ENCODE measurements at regions not wholly inside any gene's neighbourhood (a gene's known extent, or its start where the extent isn't known, plus 50 kb on each side); places are given as distances from the start of the nearest gene placed in this dataset.

GRCh38 chr1:58047265-58047858 lies 499.2 kb downstream of the OMA1 start:
- Histone ChIP-seq H3K36me3 (replicated peaks; ENCODE audit: low read depth, low read length) (no peaks in the 10 kb centered on the region), H3K4me2 (ENCODE audit: low read length) (no peak overlapping the region), H3K79me2 (ENCODE audit: low read length) (no peaks in the 10 kb centered on the region), H4K20me1 (ENCODE audit: insufficient read depth, low read length) (no peaks in the 10 kb centered on the region), H3K9me3 (ENCODE audit: insufficient read depth, low read length) (no peaks in the 10 kb centered on the region), H3K27ac (ENCODE audit: low read length) (no peak overlapping the region), H3K4me3 (ENCODE audit: low read length) (no peak overlapping the region), H2AFZ (ENCODE audit: low read depth, low read length) (no peak overlapping the region), H3K27me3 (ENCODE audit: low read depth, low read length) (no peaks in the 10 kb centered on the region), H3K4me1 (ENCODE audit: low read length) (no peaks in the 10 kb centered on the region), H3K9ac (ENCODE audit: low read length) (no peak overlapping the region)
- TF ChIP-seq EZH2phosphoT487 (IDR thresholded peaks at IDR 0.05; ENCODE audit: low read depth) (no peak), CTCF (IDR thresholded peaks at IDR 0.05; ENCODE audit: low read depth, low read length) (peak; percentile 63)

- Histone ChIP-seq H4K20me1 (ENCODE audit: insufficient read depth, low read length) (no peaks in the 10 kb centered on the region), H3K36me3 (replicated peaks; ENCODE audit: low read depth, low read length) (no peaks in the 10 kb centered on the region)
- TF ChIP-seq EZH2phosphoT487 (IDR thresholded peaks at IDR 0.05; ENCODE audit: low read depth) (no peak), CTCF (IDR thresholded peaks at IDR 0.05; ENCODE audit: low read depth, low read length) (no peak)
Measured at GRCh38 chr1:58045094-58045705, 501.3 kb downstream of the OMA1 start.

GRCh38 chr1:58041621-58042020 lies 504.9 kb downstream of the OMA1 start:
- Histone ChIP-seq H4K20me1 (ENCODE audit: insufficient read depth, low read length) (no peaks in the 10 kb centered on the region), H3K4me3 (ENCODE audit: low read length) (no peak overlapping the region), H3K27me3 (ENCODE audit: low read depth, low read length) (0 out of 2 replicates have a peak, but pooled peaks cover 4% of the 10 kb centered on the region), H3K9ac (ENCODE audit: low read length) (no peak overlapping the region), H3K4me2 (ENCODE audit: low read length) (no peak overlapping the region), H2AFZ (ENCODE audit: low read depth, low read length) (no peak overlapping the region), H3K4me1 (ENCODE audit: low read length) (peaks cover 5% of the 10 kb centered on the region; the same call in 1 of the 2 replicates), H3K9me3 (ENCODE audit: insufficient read depth, low read length) (no peaks in the 10 kb centered on the region), H3K79me2 (ENCODE audit: low read length) (no peaks in the 10 kb centered on the region), H3K36me3 (replicated peaks; ENCODE audit: low read depth, low read length) (no peaks in the 10 kb centered on the region), H3K27ac (ENCODE audit: low read length) (no peak overlapping the region)
- TF ChIP-seq CTCF (IDR thresholded peaks at IDR 0.05; ENCODE audit: low read depth, low read length) = no peak
- no peak for TF ChIP-seq EZH2phosphoT487 (IDR thresholded peaks at IDR 0.05; ENCODE audit: low read depth)

More at GRCh38 chr1:58045094-58045705, 501.3 kb downstream of the OMA1 start:
- no peak overlapping the region for H3K4me2 ChIP-seq (ENCODE audit: low read length)
- no peak overlapping the region for H3K27ac ChIP-seq (ENCODE audit: low read length)
- H3K4me3 ChIP-seq (ENCODE audit: low read length) = no peak overlapping the region
- no peak overlapping the region for H3K9ac ChIP-seq (ENCODE audit: low read length)
- H3K9me3 ChIP-seq (ENCODE audit: insufficient read depth, low read length) = no peaks in the 10 kb centered on the region
- no peaks in the 10 kb centered on the region for H3K4me1 ChIP-seq (ENCODE audit: low read length)
- no peaks in the 10 kb centered on the region for H3K27me3 ChIP-seq (ENCODE audit: low read depth, low read length)
- no peaks in the 10 kb centered on the region for H3K79me2 ChIP-seq (ENCODE audit: low read length)
- no peak overlapping the region for H2AFZ ChIP-seq (ENCODE audit: low read depth, low read length)

- TF ChIP-seq EZH2phosphoT487 (IDR thresholded peaks at IDR 0.05; ENCODE audit: low read depth) = no peak
- no peak for TF ChIP-seq CTCF (IDR thresholded peaks at IDR 0.05; ENCODE audit: low read depth, low read length)
- Histone ChIP-seq H3K4me1 (ENCODE audit: low read length) (peaks cover 5% of the 10 kb centered on the region; the same call in 1 of the 2 replicates), H3K9ac (ENCODE audit: low read length) (no peak overlapping the region), H3K4me2 (ENCODE audit: low read length) (no peak overlapping the region), H2AFZ (ENCODE audit: low read depth, low read length) (no peak overlapping the region), H3K9me3 (ENCODE audit: insufficient read depth, low read length) (no peaks in the 10 kb centered on the region), H3K36me3 (replicated peaks; ENCODE audit: low read depth, low read length) (no peaks in the 10 kb centered on the region), H3K27me3 (ENCODE audit: low read depth, low read length) (0 out of 2 replicates have a peak, but pooled peaks cover 4% of the 10 kb centered on the region), H4K20me1 (ENCODE audit: insufficient read depth, low read length) (no peaks in the 10 kb centered on the region), H3K27ac (ENCODE audit: low read length) (no peak overlapping the region), H3K4me3 (ENCODE audit: low read length) (no peak overlapping the region), H3K79me2 (ENCODE audit: low read length) (no peaks in the 10 kb centered on the region)
Measured at GRCh38 chr1:58038574-58038973, 508.0 kb downstream of the OMA1 start.
